ENCODE measurements at regions not wholly inside any gene's neighbourhood (a gene's known extent, or its start where the extent isn't known, plus 50 kb on each side); places are given as distances from the start of the nearest gene placed in this dataset.
A peak's percentile ranks its signal among the peaks of the same experiment; 100 is the strongest.

GRCh38 chr1:147472966-147473732 is 68.2 kb upstream of the BCL9 start:
- Histone ChIP-seq H2BK120ac (ENCODE audit: low read depth, low read length) (no peak overlapping the region), H3K18ac (ENCODE audit: low read depth, low read length) (no peak overlapping the region), H4K20me1 (ENCODE audit: insufficient read depth, low read length) (no peaks in the 10 kb centered on the region), H3K4me1 (ENCODE audit: control insufficient read depth, insufficient read depth, low read length) (no peaks in the 10 kb centered on the region), H3K56ac (ENCODE audit: extremely low read depth, insufficient read depth, low read length) (no peak overlapping the region), H3K4ac (ENCODE audit: low read depth, low read length) (no peak overlapping the region), H2AK5ac (ENCODE audit: low read depth, low read length) (no peak overlapping the region), H3K36me3 (ENCODE audit: control insufficient read depth, insufficient read depth, low read length) (no peaks in the 10 kb centered on the region), H3K9me1 (ENCODE audit: insufficient read depth, low read length) (no peaks in the 10 kb centered on the region), H2BK15ac (ENCODE audit: low read depth, low read length) (no peak overlapping the region), H3K79me1 (ENCODE audit: low read depth in 1 of 2, low read length in 2 of 2) (no peaks in the 10 kb centered on the region), H2AK9ac (replicated peaks; ENCODE audit: low read depth, low read length, poor library complexity) (no peak overlapping the region), H4K5ac (ENCODE audit: low read depth, low read length) (no peak overlapping the region), H3K9me3 (ENCODE audit: control insufficient read depth, insufficient read depth, low read length) (no peaks in the 10 kb centered on the region), H2BK20ac (ENCODE audit: low read depth, low read length) (no peak overlapping the region), H2BK5ac (ENCODE audit: low read depth, low read length, poor library complexity, severe bottlenecking) (no peak overlapping the region), H3K27me3 (ENCODE audit: control insufficient read depth, insufficient read depth, low read length) (no peaks in the 10 kb centered on the region), H2AFZ (replicated peaks; ENCODE audit: low read length, poor library complexity) (no peak overlapping the region), H3K4me3 (ENCODE audit: insufficient read depth, low read depth, low read length) (no peak overlapping the region), H3K23ac (ENCODE audit: low read depth, low read length) (no peak overlapping the region), H3K4me2 (ENCODE audit: low read depth, low read length) (no peak overlapping the region), H3K27ac (ENCODE audit: insufficient read depth, low read length) (no peak overlapping the region), H4K8ac (ENCODE audit: low read depth in 2 of 2, low read length in 2 of 2) (no peak overlapping the region), H4K91ac (ENCODE audit: insufficient read depth, low read depth, low read length) (no peak overlapping the region), H3K9ac (ENCODE audit: low read depth, low read length) (no peak overlapping the region), H3K14ac (replicated peaks; ENCODE audit: low read depth, low read length) (no peak overlapping the region)
- no peak; the same call in 1 of the 2 replicates for ATAC-seq (ENCODE audit: low read depth)
- intact Hi-C loops (cut with micrococcal nuclease) = no loop called here
- no peak for TF ChIP-seq BHLHE40 (IDR thresholded peaks at IDR 0.05; ENCODE audit: low read depth, low read length)
- no peak for TF ChIP-seq CTCF (conservative IDR thresholded peaks at IDR 0.05; ENCODE audit: low read depth, low read length)
- no peak for TF ChIP-seq SMC3 (IDR thresholded peaks at IDR 0.05; ENCODE audit: low read depth, low read length)
- TF ChIP-seq MXI1 (IDR thresholded peaks at IDR 0.05; ENCODE audit: borderline replicate concordance, low read depth, low read length) = no peak
- TF ChIP-seq POLR2A (IDR thresholded peaks at IDR 0.05; ENCODE audit: low read depth, low read length) = no peak
- TF ChIP-seq NFE2L2 (IDR thresholded peaks at IDR 0.05; ENCODE audit: low read depth, low read length) = no peak
- TF ChIP-seq RFX5 (IDR thresholded peaks at IDR 0.05; ENCODE audit: low read depth, low read length) = no peak
- no peak for TF ChIP-seq RAD21 (IDR thresholded peaks at IDR 0.05; ENCODE audit: low read length)
- no peak for TF ChIP-seq ELK1 (IDR thresholded peaks at IDR 0.05; ENCODE audit: borderline replicate concordance, low read depth, low read length)
- no peak for TF ChIP-seq RCOR1 (IDR thresholded peaks at IDR 0.05; ENCODE audit: insufficient replicate concordance, low read length)
- DNase-seq = peak; percentile 20
- dilution Hi-C loops (cut with HindIII; ENCODE audit: low sequenced_read_pairs, unreplicated experiment) = no loop called here
- POLR2A ChIA-PET (ENCODE audit: unreplicated experiment) = no interaction called here
- in situ Hi-C loops (cut with MboI; ENCODE audit: low sequenced_read_pairs) = no loop called here
- no CpG with 5 or more reads among the region's 5 CpGs for WGBS, 2 experiments (ENCODE audit: extremely low coverage in 2 of 2, insufficient read length in 1 of 2)
- BruUV-seq (replicated peaks) = no TSS peak
- CTCF ChIA-PET = no interaction called here
